GM18909 (cell line): ENCODE measurements at regions not wholly inside any gene's neighbourhood (a gene's known extent, or its start where the extent isn't known, plus 50 kb on each side); places are given as distances from the start of the nearest gene placed in this dataset.

Experiments used
- ATAC-seq: cut with Tn5 transposase; IDR thresholded peaks from one replicate; pipeline ENCODE4 v1.9.1; 2021; ENCODE audit warnings: mild to moderate bottlenecking; ENCODE audit not compliant: unreplicated experiment, poor library complexity

- ATAC-seq: no peak
These were observed 768.0 kb upstream of the PHF14 start for GRCh38 chr7:10205696-10206095.

GRCh38 chr7:10210000-10210399 lies 763.7 kb upstream of the PHF14 start:
- ATAC-seq: no peak

- ATAC-seq: no peak
These were observed 762.7 kb upstream of the PHF14 start for GRCh38 chr7:10211016-10211415.

GRCh38 chr7:10211861-10212260 lies 761.8 kb upstream of the PHF14 start:
- no peak for ATAC-seq

GRCh38 chr7:10212649-10213048 lies 761.0 kb upstream of the PHF14 start:
- ATAC-seq: no peak

GRCh38 chr7:10216462-10216861 lies 757.2 kb upstream of the PHF14 start:
- no peak for ATAC-seq

- no peak for ATAC-seq
These were observed 752.6 kb upstream of the PHF14 start for GRCh38 chr7:10221084-10221483.

GRCh38 chr7:10222976-10223375 lies 750.7 kb upstream of the PHF14 start:
- no peak for ATAC-seq

- ATAC-seq: no peak
These were observed 748.4 kb upstream of the PHF14 start for GRCh38 chr7:10225275-10225674.

- ATAC-seq: no peak
These were observed 736.4 kb upstream of the PHF14 start for GRCh38 chr7:10237306-10237705.

- ATAC-seq: no peak
These were observed 735.0 kb upstream of the PHF14 start for GRCh38 chr7:10238641-10239040.

- no peak for ATAC-seq
These were observed 733.9 kb upstream of the PHF14 start for GRCh38 chr7:10239695-10240345.

- no peak for ATAC-seq
These were observed 728.3 kb upstream of the PHF14 start for GRCh38 chr7:10245406-10245805.

- ATAC-seq: no peak
These were observed 716.2 kb upstream of the PHF14 start for GRCh38 chr7:10257438-10257837.

GRCh38 chr7:10266976-10267375 lies 706.7 kb upstream of the PHF14 start:
- no peak for ATAC-seq

- no peak for ATAC-seq
These were observed 705.6 kb upstream of the PHF14 start for GRCh38 chr7:10268034-10268433.

- no peak for ATAC-seq
These were observed 690.8 kb upstream of the PHF14 start for GRCh38 chr7:10282909-10283308.

- ATAC-seq: no peak
These were observed 689.7 kb upstream of the PHF14 start for GRCh38 chr7:10284001-10284400.

GRCh38 chr7:10299384-10299783 lies 674.3 kb upstream of the PHF14 start:
- no peak for ATAC-seq

- no peak for ATAC-seq
These were observed 673.1 kb upstream of the PHF14 start for GRCh38 chr7:10300577-10300976.

- no peak for ATAC-seq
These were observed 665.4 kb upstream of the PHF14 start for GRCh38 chr7:10308276-10308675.

GRCh38 chr7:10312942-10313341 lies 660.7 kb upstream of the PHF14 start:
- ATAC-seq: no peak

- no peak for ATAC-seq
These were observed 657.8 kb upstream of the PHF14 start for GRCh38 chr7:10315881-10316280.
